DOHH2 (cell line): ENCODE measurements at regions not wholly inside any gene's neighbourhood (a gene's known extent, or its start where the extent isn't known, plus 50 kb on each side); places are given as distances from the start of the nearest gene placed in this dataset.

Experiments used
- H3F3A ChIP-seq: fragments of 200-600 bp; sonication (generic), shearing (Covaris generic); 2 replicates; pipeline ENCODE4 v1.6.0; 2016; ENCODE audit warnings: antibody characterized with exemption, mild to moderate bottlenecking; ENCODE audit not compliant: control insufficient read depth, insufficient read depth
- H3K27ac ChIP-seq: fragments of 200-600 bp; sonication (generic); 2 replicates; pipeline ENCODE4 v1.5.1; 2014; ENCODE audit warnings: low read depth, mild to moderate bottlenecking, low read length, moderate library complexity
- H3K27me3 ChIP-seq: fragments of 200-600 bp; sonication (generic); 2 replicates; pipeline ENCODE4 v1.6.1; 2014; ENCODE audit warnings: mild to moderate bottlenecking, low read length, mixed read lengths; ENCODE audit not compliant: control insufficient read depth
- H3K36me3 ChIP-seq: fragments of 200-600 bp; sonication (generic); 2 replicates; pipeline ENCODE4 v1.6.1; 2014; ENCODE audit warnings: mild to moderate bottlenecking, low read length, moderate library complexity, mixed read lengths; ENCODE audit not compliant: control insufficient read depth
- H3K4me1 ChIP-seq: fragments of 200-600 bp; sonication (generic); 2 replicates; pipeline ENCODE4 v1.6.1; 2014; ENCODE audit warnings: mild to moderate bottlenecking, low read length, mixed read lengths; ENCODE audit not compliant: control insufficient read depth
- H3K4me2 ChIP-seq: fragments of 200-600 bp; sonication (generic); 2 replicates; pipeline ENCODE4 v1.6.0; 2014; ENCODE audit warnings: mild to moderate bottlenecking, low read length, moderate library complexity
- H3K4me3 ChIP-seq: fragments of 200-600 bp; sonication (generic); 2 replicates; pipeline ENCODE4 v1.5.1; 2014; ENCODE audit warnings: mild to moderate bottlenecking, low read length, mixed read lengths
- H3K79me2 ChIP-seq: fragments of 200-600 bp; sonication (generic); 2 replicates; pipeline ENCODE4 v1.6.1; 2014; ENCODE audit warnings: mild to moderate bottlenecking, low read length, mixed read lengths; ENCODE audit not compliant: control insufficient read depth
- H3K9me2 ChIP-seq: fragments of 200-600 bp; sonication (generic); replicated peaks from 2 replicates; pipeline ENCODE4 v1.6.1; 2014; ENCODE audit warnings: mild to moderate bottlenecking, low read length, mixed read lengths; ENCODE audit not compliant: control insufficient read depth
- H3K9me3 ChIP-seq: fragments of 200-600 bp; sonication (generic); 2 replicates; pipeline ENCODE4 v1.6.1; 2014; ENCODE audit warnings: antibody characterized with exemption, low read length, mixed read lengths; ENCODE audit not compliant: control insufficient read depth, insufficient read depth
- H4K20me1 ChIP-seq: fragments of 200-600 bp; sonication (generic); 2 replicates; pipeline ENCODE4 v1.6.0; 2014; ENCODE audit warnings: low read depth, mild to moderate bottlenecking, antibody characterized with exemption, low read length, moderate library complexity; ENCODE audit not compliant: control insufficient read depth, insufficient read depth
- EZH2phosphoT487 ChIP-seq: fragments of 200-600 bp; sonication (generic); IDR thresholded peaks from 2 replicates; pipeline ENCODE4 v1.6.1; 2017; ENCODE audit warnings: borderline replicate concordance, mild to moderate bottlenecking, antibody characterized with exemption, low read length, moderate library complexity, mixed read lengths
- TF ChIP-seq, protein P1 (sequence below): fragments of 200-600 bp; sonication (generic); IDR thresholded peaks from one replicate; pipeline ENCODE4 v1.5.1; 2014; ENCODE audit warnings: antibody characterized with exemption, mild to moderate bottlenecking, low read depth, low read length; ENCODE audit not compliant: poor library complexity, severe bottlenecking

DNA sequence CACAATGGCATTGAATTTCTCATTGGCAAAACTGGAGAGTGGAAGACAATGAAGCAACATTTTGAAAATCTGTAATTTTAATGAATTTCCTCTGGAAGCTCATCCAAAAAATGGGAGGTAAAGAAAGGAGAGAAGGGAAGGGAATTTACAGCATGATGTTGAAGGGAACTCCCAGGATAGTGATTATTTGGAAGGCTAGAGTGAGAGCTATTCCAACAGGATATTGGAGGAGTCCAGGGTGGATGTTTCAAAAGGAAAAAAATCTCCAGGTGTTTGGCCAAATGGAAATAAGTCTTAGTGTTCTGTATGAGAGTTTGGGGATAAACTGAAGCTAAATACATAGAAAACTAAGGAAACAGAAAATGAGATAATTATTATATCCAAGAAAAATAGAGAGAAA, 106.2 kb downstream of the IZUMO3 start:
- Histone ChIP-seq H3K36me3 (no peaks in the 10 kb centered on the region), H3K27me3 (no peaks in the 10 kb centered on the region), H3F3A (no peaks in the 10 kb centered on the region), H3K4me3 (no peak overlapping the region), H3K79me2 (no peaks in the 10 kb centered on the region), H3K27ac (no peak overlapping the region), H4K20me1 (no peaks in the 10 kb centered on the region), H3K4me2 (no peak overlapping the region), H3K9me3 (no peaks in the 10 kb centered on the region), H3K9me2 (no peaks in the 10 kb centered on the region), H3K4me1 (no peaks in the 10 kb centered on the region)
- no peak for TF ChIP-seq EZH2phosphoT487
- TF ChIP-seq, protein P1, sequence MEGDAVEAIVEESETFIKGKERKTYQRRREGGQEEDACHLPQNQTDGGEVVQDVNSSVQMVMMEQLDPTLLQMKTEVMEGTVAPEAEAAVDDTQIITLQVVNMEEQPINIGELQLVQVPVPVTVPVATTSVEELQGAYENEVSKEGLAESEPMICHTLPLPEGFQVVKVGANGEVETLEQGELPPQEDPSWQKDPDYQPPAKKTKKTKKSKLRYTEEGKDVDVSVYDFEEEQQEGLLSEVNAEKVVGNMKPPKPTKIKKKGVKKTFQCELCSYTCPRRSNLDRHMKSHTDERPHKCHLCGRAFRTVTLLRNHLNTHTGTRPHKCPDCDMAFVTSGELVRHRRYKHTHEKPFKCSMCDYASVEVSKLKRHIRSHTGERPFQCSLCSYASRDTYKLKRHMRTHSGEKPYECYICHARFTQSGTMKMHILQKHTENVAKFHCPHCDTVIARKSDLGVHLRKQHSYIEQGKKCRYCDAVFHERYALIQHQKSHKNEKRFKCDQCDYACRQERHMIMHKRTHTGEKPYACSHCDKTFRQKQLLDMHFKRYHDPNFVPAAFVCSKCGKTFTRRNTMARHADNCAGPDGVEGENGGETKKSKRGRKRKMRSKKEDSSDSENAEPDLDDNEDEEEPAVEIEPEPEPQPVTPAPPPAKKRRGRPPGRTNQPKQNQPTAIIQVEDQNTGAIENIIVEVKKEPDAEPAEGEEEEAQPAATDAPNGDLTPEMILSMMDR, result no peak

DNA sequence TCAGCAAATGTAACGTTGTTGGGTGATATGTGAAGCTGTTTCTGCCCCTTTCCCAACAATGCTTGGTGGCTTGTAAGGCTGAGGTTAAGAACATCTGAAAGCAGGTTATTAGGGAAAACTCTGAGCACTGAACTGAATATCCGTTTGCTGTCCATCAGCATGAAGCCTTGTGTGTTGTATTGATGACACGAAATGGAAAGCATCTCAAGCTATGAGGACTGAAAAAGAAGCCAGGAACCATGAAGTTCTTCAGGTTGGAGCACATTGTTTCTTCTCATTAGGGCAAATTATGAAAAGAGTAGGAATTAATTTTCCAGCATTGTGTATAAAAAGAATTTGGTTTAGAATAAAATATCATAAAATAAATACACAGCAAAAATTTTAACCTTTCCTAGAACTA, 106.8 kb downstream of the IZUMO3 start:
- no peaks in the 10 kb centered on the region for H3K27me3 ChIP-seq
- no peaks in the 10 kb centered on the region for H3K4me1 ChIP-seq
- no peak overlapping the region for H3K4me3 ChIP-seq
- H3F3A ChIP-seq, result no peaks in the 10 kb centered on the region
- H3K36me3 ChIP-seq, result no peaks in the 10 kb centered on the region
- H3K9me2 ChIP-seq, result no peaks in the 10 kb centered on the region
- no peaks in the 10 kb centered on the region for H3K9me3 ChIP-seq
- H3K79me2 ChIP-seq, result no peaks in the 10 kb centered on the region
- no peak for TF ChIP-seq EZH2phosphoT487
- TF ChIP-seq, protein P1, result no peak
- H4K20me1 ChIP-seq, result no peaks in the 10 kb centered on the region
- no peak overlapping the region for H3K4me2 ChIP-seq
- no peak overlapping the region for H3K27ac ChIP-seq

- H4K20me1 ChIP-seq, result no peaks in the 10 kb centered on the region
- no peak overlapping the region for H3K27ac ChIP-seq
- no peak overlapping the region for H3K4me3 ChIP-seq
- no peaks in the 10 kb centered on the region for H3K4me1 ChIP-seq
- no peaks in the 10 kb centered on the region for H3K79me2 ChIP-seq
- H3F3A ChIP-seq, result no peaks in the 10 kb centered on the region
- TF ChIP-seq, protein P1, result no peak
- no peak for TF ChIP-seq EZH2phosphoT487
- H3K4me2 ChIP-seq, result no peak overlapping the region
- no peaks in the 10 kb centered on the region for H3K9me2 ChIP-seq
- H3K27me3 ChIP-seq, result no peaks in the 10 kb centered on the region
- H3K9me3 ChIP-seq, result no peaks in the 10 kb centered on the region
- H3K36me3 ChIP-seq, result no peaks in the 10 kb centered on the region
Observed at GRCh38 chr9:24436761-24437160, 108.9 kb downstream of the IZUMO3 start.

DNA sequence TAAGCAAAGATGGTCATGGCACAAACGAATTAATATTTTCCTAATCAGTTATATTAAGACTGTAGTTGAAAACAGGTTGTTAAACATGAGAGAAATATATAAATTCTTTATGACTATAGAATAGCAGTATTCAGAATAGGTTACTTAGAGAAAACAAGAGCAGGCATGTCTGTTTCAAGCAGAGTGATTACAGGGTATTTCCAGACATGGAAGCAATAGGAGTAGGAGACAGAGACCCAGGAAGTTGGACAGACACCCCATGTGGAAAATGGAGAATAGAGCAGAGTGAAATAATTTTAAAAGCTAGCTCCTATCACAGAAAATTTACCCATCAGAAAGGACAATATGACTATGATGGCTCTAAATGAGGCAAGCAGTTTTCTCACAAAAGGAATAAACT, 111.5 kb downstream of the IZUMO3 start:
- Histone ChIP-seq H3K36me3 (no peaks in the 10 kb centered on the region), H3K9me2 (no peaks in the 10 kb centered on the region), H3K79me2 (no peaks in the 10 kb centered on the region), H3K4me1 (no peaks in the 10 kb centered on the region), H3K27ac (no peak overlapping the region), H3K9me3 (no peaks in the 10 kb centered on the region; the same call in 1 of the 2 replicates), H3K4me2 (no peak overlapping the region), H3K4me3 (no peak overlapping the region), H4K20me1 (no peaks in the 10 kb centered on the region), H3F3A (no peaks in the 10 kb centered on the region), H3K27me3 (no peaks in the 10 kb centered on the region)
- TF ChIP-seq, protein P1, result no peak
- no peak for TF ChIP-seq EZH2phosphoT487
